Cardiac septum (tissue), 1 donor: ENCODE measurements at regions not wholly inside any gene's neighbourhood (a gene's known extent, or its start where the extent isn't known, plus 50 kb on each side); places are given as distances from the start of the nearest gene placed in this dataset.
A peak's percentile ranks its signal among the peaks of the same experiment; 100 is the strongest.

Experiments
- DNase-seq: peaks from one replicate; pipeline ENCODE4 v3.0.0-alpha.2; 2020; ENCODE audit warnings: low spot score
- intact Hi-C: fragments of 100-400 bp; cut with DNase I; formaldehyde crosslinking; loops from one replicate; pipeline ENCODE4 v1.14.0; 2022
- donor health status: DM: no; HTN: no; CAD: no.

DNA sequence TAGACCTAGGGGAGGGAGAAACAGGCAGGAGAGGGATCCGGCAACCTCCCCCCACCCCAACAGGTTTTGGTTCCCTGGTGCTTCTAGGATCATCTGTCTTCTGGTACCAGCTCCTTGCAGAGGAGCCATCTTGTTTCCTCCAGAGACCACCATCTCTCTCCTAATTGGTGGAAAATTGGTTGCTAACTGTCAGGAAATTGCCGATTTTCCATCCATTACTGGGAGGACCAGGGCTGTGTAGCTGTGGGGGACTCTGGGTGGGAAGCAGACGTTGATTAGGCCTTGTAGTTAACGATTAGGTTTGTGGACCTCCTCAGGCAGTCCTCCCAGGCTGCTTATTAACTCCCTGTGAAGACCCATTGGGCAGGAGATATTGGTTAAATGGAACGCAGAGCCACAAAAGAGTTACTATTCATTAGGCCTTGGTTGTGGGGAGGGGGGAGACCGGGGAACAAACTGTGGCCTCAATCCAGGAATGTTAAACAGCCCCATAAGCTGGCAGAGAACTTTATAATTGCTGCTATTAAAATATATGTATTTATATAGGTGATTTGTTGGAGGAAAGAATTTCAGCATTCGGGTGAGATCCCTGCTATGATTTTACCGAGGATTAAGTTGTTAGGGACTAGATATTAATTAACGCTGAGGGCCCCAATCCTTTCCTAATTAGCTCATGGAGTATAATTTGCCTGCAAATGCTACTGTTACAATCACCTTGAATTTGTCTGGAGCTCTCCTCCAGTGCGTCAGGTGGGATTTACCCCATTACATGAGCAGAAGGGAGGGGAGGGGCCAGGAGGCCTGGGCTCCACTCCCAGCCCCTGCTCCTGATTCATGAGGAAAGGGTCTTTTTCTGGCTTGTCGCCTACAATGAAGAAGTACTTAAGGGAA is 61.2 kb upstream of the TRABD2B start:
- intact Hi-C loops, result loop anchor here (10.0 kb wide), 1 partner anchor 294 kb away; no protein-coding TSS in a partner anchor
- no peak for DNase-seq

DNA sequence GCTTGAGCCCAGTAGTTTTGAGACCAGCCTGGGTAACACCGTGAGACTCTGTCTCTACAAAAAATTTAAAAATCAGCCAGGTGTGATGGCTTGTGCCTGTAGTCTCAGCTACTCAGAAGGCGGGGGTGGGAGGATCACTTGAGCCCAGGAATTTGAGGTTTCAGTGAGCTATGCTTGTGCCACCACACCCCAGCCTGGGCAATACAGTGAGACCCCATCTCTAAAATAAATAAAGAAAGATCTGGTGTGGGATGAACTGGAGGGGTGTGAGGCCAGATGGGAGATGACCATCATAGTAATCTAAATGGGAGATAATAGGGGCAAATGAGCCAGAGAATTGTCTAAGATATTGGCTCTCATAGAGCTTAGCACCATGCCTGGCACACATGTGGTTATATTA is 60.1 kb upstream of the TRABD2B start:
- DNase-seq, result no peak
- intact Hi-C loops, result loop anchor here (10.0 kb wide), 1 partner anchor 292 kb away; no protein-coding TSS in a partner anchor

GRCh38 chr1:48055876-48056764 is 58.9 kb upstream of the TRABD2B start:
- no peak for DNase-seq
- intact Hi-C loops, result loop anchor here (10.0 kb wide), 1 partner anchor 291 kb away; no protein-coding TSS in a partner anchor

GRCh38 chr1:48054232-48054631 is 57.0 kb upstream of the TRABD2B start:
- DNase-seq, result no peak
- intact Hi-C loops, result loop anchor here (10.0 kb wide), 1 partner anchor 289 kb away; no protein-coding TSS in a partner anchor

GRCh38 chr1:48052923-48053291 is 55.7 kb upstream of the TRABD2B start:
- DNase-seq, result no peak
- intact Hi-C loops, result loop anchor here (10.0 kb wide), 1 partner anchor 288 kb away; no protein-coding TSS in a partner anchor

DNA sequence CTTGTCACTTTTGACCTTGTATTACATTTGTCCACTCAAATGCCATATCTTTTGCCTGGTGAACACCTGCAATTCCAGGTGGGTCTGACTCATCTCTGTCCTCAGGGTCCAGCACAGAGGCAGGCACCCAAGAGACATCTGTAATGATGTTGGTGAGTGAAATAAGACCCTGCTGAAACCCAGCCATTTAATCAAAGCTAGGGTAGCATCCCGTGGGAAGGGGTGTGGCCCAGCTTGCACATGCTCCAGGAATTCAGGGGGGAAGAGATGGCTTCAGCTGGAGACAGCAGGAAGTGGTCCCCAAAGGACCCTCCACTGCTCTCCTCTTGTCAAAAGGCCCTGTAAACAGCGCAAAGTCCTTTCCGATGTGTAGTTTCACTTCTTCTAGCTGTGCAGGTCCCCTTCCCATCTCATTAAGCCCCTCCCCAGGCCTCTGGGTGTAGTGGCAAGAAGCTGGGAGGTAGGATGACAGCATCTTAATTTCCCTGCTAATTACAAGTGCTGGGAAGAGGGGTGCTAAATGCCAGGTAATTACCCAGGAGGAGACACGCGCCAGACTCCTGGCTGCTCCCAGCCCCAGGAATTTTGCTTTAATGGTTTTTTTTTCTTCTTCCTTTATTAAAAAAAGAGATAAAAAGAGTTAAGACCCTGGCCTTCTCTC is 54.4 kb upstream of the TRABD2B start:
- no peak for DNase-seq
- intact Hi-C loops, result loop anchor here (10.0 kb wide), 1 partner anchor 287 kb away; no protein-coding TSS in a partner anchor

GRCh38 chr1:48049823-48050535 is 52.8 kb upstream of the TRABD2B start:
- intact Hi-C loops, result loop anchor here (10.0 kb wide), 1 partner anchor 285 kb away; no protein-coding TSS in a partner anchor
- DNase-seq, result peak; percentile 78

DNA sequence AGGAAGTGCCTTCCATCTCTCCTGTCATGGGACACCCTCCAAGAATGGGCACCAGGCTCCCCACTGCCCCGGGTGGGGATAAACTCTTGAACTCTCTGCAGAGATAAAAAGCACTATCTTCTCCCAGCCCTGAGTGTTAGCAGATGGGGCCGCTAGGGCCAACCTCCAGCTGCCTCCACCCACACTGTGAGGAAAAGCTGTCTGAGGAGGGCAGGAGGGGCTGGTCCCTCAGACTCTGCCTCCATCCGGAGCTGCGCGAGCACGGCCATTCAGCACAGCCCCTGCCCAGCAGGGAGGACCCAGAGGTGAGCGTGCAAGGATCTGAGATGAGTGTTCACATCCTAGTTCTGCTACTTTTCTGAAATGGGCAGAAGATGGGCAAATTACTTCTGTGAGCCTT is 51.8 kb upstream of the TRABD2B start:
- no peak for DNase-seq
- intact Hi-C loops, result no loop called here

DNA sequence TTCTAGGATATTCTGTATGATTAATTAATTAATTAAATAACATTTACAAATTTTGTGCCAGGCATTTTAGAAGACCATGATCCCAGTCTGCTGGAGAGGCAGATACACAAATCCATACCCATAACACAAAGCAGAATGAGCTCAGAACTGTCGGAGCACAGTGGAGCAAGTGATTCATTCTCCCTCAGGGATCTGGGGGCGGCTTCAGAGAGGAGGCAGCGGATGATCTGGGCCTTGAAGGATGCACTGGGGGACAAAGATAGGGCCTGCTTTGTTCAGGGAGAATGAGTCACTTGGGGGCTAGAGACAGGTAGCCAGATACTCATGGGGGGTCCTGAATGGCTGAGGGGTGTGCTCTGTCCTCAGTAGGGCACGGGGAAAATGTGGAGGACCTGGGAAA is 50.9 kb upstream of the TRABD2B start:
- intact Hi-C loops, result no loop called here
- peak; percentile 78 for DNase-seq

GRCh38 chr1:48047116-48047515 is 49.9 kb upstream of the TRABD2B start:
- intact Hi-C loops, result loop anchor here (2.0 kb wide), 1 partner anchor 26 kb away; no protein-coding TSS in a partner anchor
- DNase-seq, result no peak
